G401.6 (cell line): ENCODE measurements at regions not wholly inside any gene's neighbourhood (a gene's known extent, or its start where the extent isn't known, plus 50 kb on each side); places are given as distances from the start of the nearest gene placed in this dataset.

ENCODE experiments used
- FAIRE-seq: peaks from 2 replicates; lab custom pipeline; 2012; peaks lifted over from hg19 to GRCh38; lab: Jason Lieb, UNC

GRCh38 chr1:55658917-55659316 is 443.8 kb upstream of the USP24 start:
- no peak for FAIRE-seq

- FAIRE-seq: no peak
Observed at GRCh38 chr1:55654750-55655149, 439.6 kb upstream of the USP24 start.

- FAIRE-seq: no peak
Observed at GRCh38 chr1:55654171-55654570, 439.0 kb upstream of the USP24 start.

- FAIRE-seq: no peak
Observed at GRCh38 chr1:55650444-55650843, 435.3 kb upstream of the USP24 start.

GRCh38 chr1:55646181-55646580 is 431.0 kb upstream of the USP24 start:
- FAIRE-seq: no peak

GRCh38 chr1:55645270-55645669 is 430.1 kb upstream of the USP24 start:
- FAIRE-seq: no peak

- FAIRE-seq: no peak
Observed at GRCh38 chr1:55641947-55642346, 426.8 kb upstream of the USP24 start.

- no peak for FAIRE-seq
Observed at GRCh38 chr1:55640708-55641473, 425.7 kb upstream of the USP24 start.

- no peak for FAIRE-seq
Observed at GRCh38 chr1:55639526-55639925, 424.4 kb upstream of the USP24 start.

GRCh38 chr1:55639051-55639450 is 423.9 kb upstream of the USP24 start:
- no peak for FAIRE-seq

GRCh38 chr1:55636696-55637095 is 421.5 kb upstream of the USP24 start:
- no peak for FAIRE-seq

GRCh38 chr1:55635856-55636255 is 420.7 kb upstream of the USP24 start:
- FAIRE-seq: no peak

GRCh38 chr1:55634516-55634915 is 419.4 kb upstream of the USP24 start:
- no peak for FAIRE-seq

GRCh38 chr1:55632906-55633305 is 417.7 kb upstream of the USP24 start:
- no peak for FAIRE-seq

- FAIRE-seq: no peak
Observed at GRCh38 chr1:55632058-55632457, 416.9 kb upstream of the USP24 start.

GRCh38 chr1:55631509-55631908 is 416.3 kb upstream of the USP24 start:
- FAIRE-seq: no peak

- FAIRE-seq: no peak
Observed at GRCh38 chr1:55626326-55626725, 411.2 kb upstream of the USP24 start.

GRCh38 chr1:55624766-55625165 is 409.6 kb upstream of the USP24 start:
- FAIRE-seq: no peak

- no peak for FAIRE-seq
Observed at GRCh38 chr1:55623311-55623710, 408.1 kb upstream of the USP24 start.

- no peak for FAIRE-seq
Observed at GRCh38 chr1:55622074-55622473, 406.9 kb upstream of the USP24 start.

- no peak for FAIRE-seq
Observed at GRCh38 chr1:55618199-55618598, 403.0 kb upstream of the USP24 start.

GRCh38 chr1:55617288-55617982 is 402.3 kb upstream of the USP24 start:
- no peak for FAIRE-seq

- no peak for FAIRE-seq
Observed at GRCh38 chr1:55612988-55613387, 397.8 kb upstream of the USP24 start.

- FAIRE-seq: no peak
Observed at GRCh38 chr1:55611123-55611522, 396.0 kb upstream of the USP24 start.
